Brain microvascular endothelial cell (primary cell): ENCODE measurements at regions not wholly inside any gene's neighbourhood (a gene's known extent, or its start where the extent isn't known, plus 50 kb on each side); places are given as distances from the start of the nearest gene placed in this dataset.

Experiments
- DNase-seq: peaks from one replicate; pipeline ENCODE4 v3.0.0-alpha.2; 2020
- H3K27ac ChIP-seq: fragments of 250-450 bp; sonication (Bioruptor Pico); 2 replicates; pipeline ENCODE4 v1.5.1; 2020; ENCODE audit warnings: mild to moderate bottlenecking, moderate library complexity
- H3K27me3 ChIP-seq: fragments of 250-450 bp; sonication (Bioruptor Pico); replicated peaks from 2 replicates; pipeline ENCODE4 v1.5.1; 2020; ENCODE audit warnings: mild to moderate bottlenecking
- H3K36me3 ChIP-seq: fragments of 250-450 bp; sonication (Bioruptor Pico); replicated peaks from 2 replicates; pipeline ENCODE4 v1.5.1; 2020; ENCODE audit warnings: mild to moderate bottlenecking
- H3K4me3 ChIP-seq: 2 replicates; pipeline ENCODE4 v1.5.1; 2011; ENCODE audit warnings: low read depth, mild to moderate bottlenecking, control low read depth, low read length, moderate library complexity
- CTCF ChIP-seq: IDR thresholded peaks from 2 replicates; pipeline ENCODE4 v1.5.1; 2011; ENCODE audit warnings: low read depth, mild to moderate bottlenecking, moderate library complexity, low read length, control low read depth, inconsistent platforms; ENCODE audit errors: missing control alignments
- in situ Hi-C: cut with HindIII; loops from 2 replicates; pipeline ENCODE4 v1.10.0; 2017; ENCODE audit warnings: low sequenced_read_pairs, low pct_ligation_motif_present

GRCh38 chr4:102170910-102171309 is 174.4 kb downstream of the SLC39A8 start:
- in situ Hi-C loops, result no loop called here
- H3K27ac ChIP-seq, result no peak overlapping the region
- H3K36me3 ChIP-seq, result no peaks in the 10 kb centered on the region
- no peak for DNase-seq
- no peak for TF ChIP-seq CTCF
- H3K4me3 ChIP-seq, result no peak overlapping the region
- no peaks in the 10 kb centered on the region for H3K27me3 ChIP-seq

- no peak for TF ChIP-seq CTCF
- no peaks in the 10 kb centered on the region for H3K27me3 ChIP-seq
- in situ Hi-C loops, result no loop called here
- H3K27ac ChIP-seq, result no peak overlapping the region
- DNase-seq, result peak; percentile 5
- no peaks in the 10 kb centered on the region for H3K36me3 ChIP-seq
- H3K4me3 ChIP-seq, result no peak overlapping the region
Measured at GRCh38 chr4:102169345-102169744, 175.9 kb downstream of the SLC39A8 start.

GRCh38 chr4:102168580-102168979 is 176.7 kb downstream of the SLC39A8 start:
- no peak for TF ChIP-seq CTCF
- in situ Hi-C loops, result no loop called here
- no peaks in the 10 kb centered on the region for H3K27me3 ChIP-seq
- no peak overlapping the region for H3K27ac ChIP-seq
- DNase-seq, result no peak
- no peaks in the 10 kb centered on the region for H3K36me3 ChIP-seq
- no peak overlapping the region for H3K4me3 ChIP-seq

- no peak overlapping the region for H3K4me3 ChIP-seq
- no peak overlapping the region for H3K27ac ChIP-seq
- in situ Hi-C loops, result no loop called here
- TF ChIP-seq CTCF, result no peak
- DNase-seq, result no peak
- H3K36me3 ChIP-seq, result no peaks in the 10 kb centered on the region
- H3K27me3 ChIP-seq, result no peaks in the 10 kb centered on the region
Measured at GRCh38 chr4:102165584-102165983, 179.7 kb downstream of the SLC39A8 start.

- no peak for TF ChIP-seq CTCF
- in situ Hi-C loops, result no loop called here
- no peak for DNase-seq
- H3K36me3 ChIP-seq, result no peaks in the 10 kb centered on the region
- no peak overlapping the region for H3K4me3 ChIP-seq
- H3K27ac ChIP-seq, result no peak overlapping the region
- no peaks in the 10 kb centered on the region for H3K27me3 ChIP-seq
Measured at GRCh38 chr4:102163404-102164140, 181.7 kb downstream of the SLC39A8 start.

GRCh38 chr4:102157984-102158383 is 187.3 kb downstream of the SLC39A8 start:
- Histone ChIP-seq H3K27me3 (no peaks in the 10 kb centered on the region), H3K36me3 (no peaks in the 10 kb centered on the region), H3K4me3 (no peak overlapping the region), H3K27ac (no peak overlapping the region)
- TF ChIP-seq CTCF, result no peak
- in situ Hi-C loops, result no loop called here
- DNase-seq, result no peak
